ENCODE measurements at regions not wholly inside any gene's neighbourhood (a gene's known extent, or its start where the extent isn't known, plus 50 kb on each side); places are given as distances from the start of the nearest gene placed in this dataset.

- H3K27ac ChIP-seq (ENCODE audit: low read depth in 1 of 2, low read length in 2 of 2), result no peak overlapping the region
- no peaks in the 10 kb centered on the region for H3K9me3 ChIP-seq (ENCODE audit: control insufficient read depth in 4 of 4, low read length in 3 of 4)
- no peak for DNase-seq (ENCODE audit: low spot score)
- TF ChIP-seq HNF4G (IDR thresholded peaks at IDR 0.05) (no peak), MAX (IDR thresholded peaks at IDR 0.05) (no peak), GABPA (IDR thresholded peaks at IDR 0.05 in 1 of 2, conservative IDR thresholded peaks at IDR 0.05 in 1 of 2) (no peak), ATF3 (IDR thresholded peaks at IDR 0.05) (no peak), HNF4A (conservative IDR thresholded peaks at IDR 0.05) (no peak), SP1 (IDR thresholded peaks at IDR 0.05) (no peak), RAD21 (IDR thresholded peaks at IDR 0.05) (no peak), RXRA (IDR thresholded peaks at IDR 0.05) (no peak), JUND (IDR thresholded peaks at IDR 0.05) (no peak), YY1 (IDR thresholded peaks at IDR 0.05) (no peak), FOXA1 (IDR thresholded peaks at IDR 0.05) (no peak), ZBTB33 (IDR thresholded peaks at IDR 0.05) (no peak), TAF1 (conservative IDR thresholded peaks at IDR 0.05) (no peak)
- H3K36me3 ChIP-seq (ENCODE audit: control insufficient read depth in 4 of 4, insufficient read depth in 3 of 4, low read depth in 1 of 4, low read length in 3 of 4), result no peaks in the 10 kb centered on the region
- H3K4me1 ChIP-seq (ENCODE audit: control insufficient read depth in 4 of 4, insufficient read depth in 4 of 4, low read length in 3 of 4), result no peaks in the 10 kb centered on the region
- no peaks in the 10 kb centered on the region for H3K27me3 ChIP-seq (ENCODE audit: control insufficient read depth in 4 of 4, insufficient read depth in 4 of 4, low read length in 3 of 4)
- no peak overlapping the region for H3K4me3 ChIP-seq (ENCODE audit: low read depth in 1 of 3, low read length in 3 of 3)
- no peak overlapping the region for H3K9ac ChIP-seq (ENCODE audit: low read depth in 1 of 2, low read length in 2 of 2)
Observed at GRCh38 chr11:97419729-97420128, 1029.9 kb downstream of the JRKL start.

- no peak overlapping the region for H3K27ac ChIP-seq (ENCODE audit: low read depth in 1 of 2, low read length in 2 of 2)
- H3K4me3 ChIP-seq (ENCODE audit: low read depth in 1 of 3, low read length in 3 of 3), result no peak overlapping the region
- TF ChIP-seq SP1 (IDR thresholded peaks at IDR 0.05) (no peak), RAD21 (IDR thresholded peaks at IDR 0.05) (no peak), CTCF (IDR thresholded peaks at IDR 0.05; ENCODE audit: low read depth, low read length, missing input control) (no peak), HNF4G (IDR thresholded peaks at IDR 0.05) (no peak), ATF3 (IDR thresholded peaks at IDR 0.05) (no peak), HNF4A (conservative IDR thresholded peaks at IDR 0.05) (no peak), MAX (IDR thresholded peaks at IDR 0.05) (no peak), GABPA (IDR thresholded peaks at IDR 0.05 in 1 of 2, conservative IDR thresholded peaks at IDR 0.05 in 1 of 2) (no peak), RXRA (IDR thresholded peaks at IDR 0.05) (no peak), TAF1 (conservative IDR thresholded peaks at IDR 0.05) (no peak)
- 67% methylated on average over 2 of the region's 2 CpGs for WGBS
- DNase-seq (ENCODE audit: low spot score), result no peak
- no peaks in the 10 kb centered on the region for H3K36me3 ChIP-seq (ENCODE audit: control insufficient read depth in 4 of 4, insufficient read depth in 3 of 4, low read depth in 1 of 4, low read length in 3 of 4)
- H3K27me3 ChIP-seq (ENCODE audit: control insufficient read depth in 4 of 4, insufficient read depth in 4 of 4, low read length in 3 of 4), result peaks cover 0 to 7% (median 0%) of the 10 kb centered on the region in 4 donors
- no peaks in the 10 kb centered on the region for H3K9me3 ChIP-seq (ENCODE audit: control insufficient read depth in 4 of 4, low read length in 3 of 4)
- no peaks in the 10 kb centered on the region for H3K4me1 ChIP-seq (ENCODE audit: control insufficient read depth in 4 of 4, insufficient read depth in 4 of 4, low read length in 3 of 4)
- H3K9ac ChIP-seq (ENCODE audit: low read depth in 1 of 2, low read length in 2 of 2), result no peak overlapping the region
Observed at GRCh38 chr11:97428247-97428790, 1038.5 kb downstream of the JRKL start.
